ENCODE measurements at regions not wholly inside any gene's neighbourhood (a gene's known extent, or its start where the extent isn't known, plus 50 kb on each side); places are given as distances from the start of the nearest gene placed in this dataset.

GRCh38 chr5:3341446-3342240 lies 254.0 kb upstream of the IRX1 start:
- TF ChIP-seq CTCF (IDR thresholded peaks at IDR 0.05) (no peak), POLR2AphosphoS5 (IDR thresholded peaks at IDR 0.05) (no peak)

All from breast epithelium (tissue), 3 donors.